Endodermal cell (in vitro differentiated cells): ENCODE measurements at regions not wholly inside any gene's neighbourhood (a gene's known extent, or its start where the extent isn't known, plus 50 kb on each side); places are given as distances from the start of the nearest gene placed in this dataset.
"Not testable (repeated sequence)": the region's sequence is repeated elsewhere in the genome, so short reads cannot be mapped to it uniquely, and the experiment has no call there.

Experiments
- DNase-seq: peaks from one replicate; pipeline ENCODE4 v3.0.0-alpha.2; 2017
- H3K27ac ChIP-seq: 2 replicates; pipeline ENCODE4 v1.5.1; 2013; ENCODE audit warnings: mild to moderate bottlenecking, low read depth, low read length, moderate library complexity
- H3K27me3 ChIP-seq: 2 replicates; pipeline ENCODE4 v1.6.1; 2013; ENCODE audit warnings: mild to moderate bottlenecking, low read length, moderate library complexity; ENCODE audit not compliant: insufficient read depth, control insufficient read depth, poor library complexity, severe bottlenecking
- H3K36me3 ChIP-seq: 2 replicates; pipeline ENCODE4 v1.7.0; 2013; ENCODE audit warnings: mild to moderate bottlenecking, low read length, moderate library complexity; ENCODE audit not compliant: control insufficient read depth, insufficient read depth
- H3K4me1 ChIP-seq: one replicate; pipeline ENCODE4 v1.7.0; 2013; ENCODE audit warnings: low read length; ENCODE audit not compliant: control insufficient read depth, insufficient read depth
- H3K4me3 ChIP-seq: 2 replicates; pipeline ENCODE4 v1.5.1; 2013; ENCODE audit warnings: mild to moderate bottlenecking, low read length, moderate library complexity
- H3K9ac ChIP-seq: 2 replicates; pipeline ENCODE4 v1.6.1; 2013; ENCODE audit warnings: mild to moderate bottlenecking, low read length, moderate library complexity; ENCODE audit not compliant: poor library complexity, severe bottlenecking; ENCODE audit errors: extremely low read depth
- H3K9me3 ChIP-seq: 2 replicates; pipeline ENCODE4 v1.6.1; 2013; ENCODE audit warnings: mild to moderate bottlenecking, low read length, moderate library complexity; ENCODE audit not compliant: control insufficient read depth
- H3K27ac Mint-ChIP-seq: 2 replicates; pipeline ENCODE4 v1.8.0; 2020; ENCODE audit warnings: mixed read lengths
- H3K27me3 Mint-ChIP-seq: 2 replicates; pipeline ENCODE4 v1.8.0; 2021; ENCODE audit warnings: mild to moderate bottlenecking, mixed read lengths; ENCODE audit not compliant: insufficient read depth
- H3K36me3 Mint-ChIP-seq: 2 replicates; pipeline ENCODE4 v1.8.0; 2020; ENCODE audit warnings: low read depth, mixed read lengths
- H3K4me1 Mint-ChIP-seq: 2 replicates; pipeline ENCODE4 v1.8.0; 2020; ENCODE audit warnings: mixed read lengths
- H3K4me3 Mint-ChIP-seq: 2 replicates; pipeline ENCODE4 v1.8.0; 2020; ENCODE audit warnings: mild to moderate bottlenecking, moderate library complexity, mixed read lengths
- H3K9me3 Mint-ChIP-seq: 2 replicates; pipeline ENCODE4 v1.8.0; 2020; ENCODE audit warnings: mild to moderate bottlenecking, mixed read lengths
- WGBS, 2 experiments: methylation state at CpG; one replicate each; pipeline versions ENCODE4 v1.1.5 to v1.1.7; 2013; ENCODE audit warnings: missing lambda C conversion rate in 2 of 2, mixed read lengths in 1 of 2; ENCODE audit not compliant: insufficient coverage in 1 of 2, insufficient read length in 1 of 2; 5-methylcytosine and 5-hydroxymethylcytosine counted together
- TF ChIP-seq, protein P1 (sequence below): fragments of 200-600 bp; sonication (generic); conservative IDR thresholded peaks from 2 replicates; pipeline ENCODE4 v1.5.0; 2021; ENCODE audit warnings: antibody characterized with exemption, mild to moderate bottlenecking

DNA sequence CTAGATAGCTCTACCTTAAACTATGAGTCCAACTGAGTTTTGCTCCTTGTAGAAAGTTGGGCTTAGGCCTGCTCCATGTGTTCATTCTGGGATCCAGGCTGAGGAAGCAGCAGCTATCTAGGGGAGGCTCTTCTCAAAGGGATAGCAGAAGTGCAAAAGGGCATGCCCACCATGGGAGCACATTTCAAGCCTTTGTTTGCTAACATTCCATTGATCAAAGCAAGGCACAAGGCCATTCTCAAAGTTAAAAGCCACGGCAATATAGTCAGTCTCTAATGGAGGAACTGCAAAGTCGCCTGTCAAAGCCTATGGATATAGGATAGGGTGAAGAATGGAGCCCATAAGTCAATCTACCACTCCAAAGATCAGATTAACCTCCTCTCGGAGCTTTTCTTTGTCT lies 488.1 kb upstream of the ARX start:
- Histone ChIP-seq H3K36me3 (no peaks in the 10 kb centered on the region), H3K4me1 (no peaks in the 10 kb centered on the region), H3K4me3 (no peak overlapping the region), H3K27me3 (no peaks in the 10 kb centered on the region), H3K9ac (no peak overlapping the region), H3K27ac (no peak overlapping the region), H3K9me3 (no peaks in the 10 kb centered on the region)
- DNase-seq = no peak
- Mint-ChIP-seq H3K36me3 (no peaks in the 10 kb centered on the region), H3K9me3 (peaks cover 27% of the 10 kb centered on the region), H3K4me3 (no peak overlapping the region), H3K27me3 (no peaks in the 10 kb centered on the region), H3K4me1 (no peaks in the 10 kb centered on the region), H3K27ac (no peak overlapping the region)
- TF ChIP-seq, protein P1, sequence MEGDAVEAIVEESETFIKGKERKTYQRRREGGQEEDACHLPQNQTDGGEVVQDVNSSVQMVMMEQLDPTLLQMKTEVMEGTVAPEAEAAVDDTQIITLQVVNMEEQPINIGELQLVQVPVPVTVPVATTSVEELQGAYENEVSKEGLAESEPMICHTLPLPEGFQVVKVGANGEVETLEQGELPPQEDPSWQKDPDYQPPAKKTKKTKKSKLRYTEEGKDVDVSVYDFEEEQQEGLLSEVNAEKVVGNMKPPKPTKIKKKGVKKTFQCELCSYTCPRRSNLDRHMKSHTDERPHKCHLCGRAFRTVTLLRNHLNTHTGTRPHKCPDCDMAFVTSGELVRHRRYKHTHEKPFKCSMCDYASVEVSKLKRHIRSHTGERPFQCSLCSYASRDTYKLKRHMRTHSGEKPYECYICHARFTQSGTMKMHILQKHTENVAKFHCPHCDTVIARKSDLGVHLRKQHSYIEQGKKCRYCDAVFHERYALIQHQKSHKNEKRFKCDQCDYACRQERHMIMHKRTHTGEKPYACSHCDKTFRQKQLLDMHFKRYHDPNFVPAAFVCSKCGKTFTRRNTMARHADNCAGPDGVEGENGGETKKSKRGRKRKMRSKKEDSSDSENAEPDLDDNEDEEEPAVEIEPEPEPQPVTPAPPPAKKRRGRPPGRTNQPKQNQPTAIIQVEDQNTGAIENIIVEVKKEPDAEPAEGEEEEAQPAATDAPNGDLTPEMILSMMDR = no peak
- WGBS, 2 experiments = 100% methylated on average over 1 of the region's 3 CpGs; no CpG with 5 or more reads in 1 of the 2 experiments

DNA sequence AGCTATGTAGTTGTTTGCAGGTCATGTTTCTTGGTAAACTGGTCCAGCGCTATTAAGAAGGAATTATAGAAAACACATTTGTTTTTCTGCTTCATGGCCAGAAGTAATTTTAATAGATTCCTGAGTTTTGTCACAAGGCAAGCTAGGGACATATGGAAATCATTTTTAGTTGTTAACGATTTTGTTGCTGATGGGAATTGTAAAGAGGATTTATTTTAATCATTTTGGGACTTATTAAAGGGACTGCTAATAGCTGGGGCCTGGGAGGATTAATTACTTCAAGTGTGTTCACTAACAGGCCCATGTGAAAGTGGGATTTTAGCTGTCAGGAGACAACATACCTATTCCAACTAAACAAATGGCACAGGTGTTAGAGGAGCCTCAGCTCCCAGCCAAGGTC lies 492.0 kb upstream of the ARX start:
- TF ChIP-seq, protein P1 = no peak
- Mint-ChIP-seq H3K4me1 (no peaks in the 10 kb centered on the region), H3K36me3 (no peaks in the 10 kb centered on the region), H3K4me3 (no peak overlapping the region), H3K27me3 (no peaks in the 10 kb centered on the region), H3K27ac (no peak overlapping the region), H3K9me3 (peaks cover 38% of the 10 kb centered on the region)
- Histone ChIP-seq H3K36me3 (no peaks in the 10 kb centered on the region), H3K9ac (no peak overlapping the region), H3K4me1 (no peaks in the 10 kb centered on the region), H3K27ac (no peak overlapping the region), H3K27me3 (no peaks in the 10 kb centered on the region), H3K9me3 (no peaks in the 10 kb centered on the region), H3K4me3 (no peak overlapping the region)
- 92 to 100% methylated on average over 1 to 2 of the region's 2 CpGs for WGBS, 2 experiments
- DNase-seq = no peak

DNA sequence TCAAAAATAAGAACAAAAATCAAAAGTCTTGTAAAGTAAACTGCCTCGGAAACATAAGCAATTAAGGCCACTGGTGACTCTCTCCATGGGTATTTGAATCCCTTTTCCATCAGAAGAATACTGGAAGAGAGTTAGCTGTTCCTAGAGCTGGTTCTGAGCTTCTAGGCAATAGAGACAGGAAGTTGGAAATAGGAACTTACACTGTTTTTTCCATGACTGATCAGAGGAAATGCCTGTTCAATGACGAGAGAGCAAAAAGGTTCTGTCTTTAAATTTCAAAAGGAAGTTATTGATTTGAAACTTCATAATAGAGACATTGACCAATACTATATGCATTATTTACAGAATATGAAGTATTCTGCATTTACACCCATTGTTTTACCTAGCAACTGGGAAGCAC lies 503.5 kb upstream of the ARX start:
- no peak overlapping the region for H3K27ac Mint-ChIP-seq

DNA sequence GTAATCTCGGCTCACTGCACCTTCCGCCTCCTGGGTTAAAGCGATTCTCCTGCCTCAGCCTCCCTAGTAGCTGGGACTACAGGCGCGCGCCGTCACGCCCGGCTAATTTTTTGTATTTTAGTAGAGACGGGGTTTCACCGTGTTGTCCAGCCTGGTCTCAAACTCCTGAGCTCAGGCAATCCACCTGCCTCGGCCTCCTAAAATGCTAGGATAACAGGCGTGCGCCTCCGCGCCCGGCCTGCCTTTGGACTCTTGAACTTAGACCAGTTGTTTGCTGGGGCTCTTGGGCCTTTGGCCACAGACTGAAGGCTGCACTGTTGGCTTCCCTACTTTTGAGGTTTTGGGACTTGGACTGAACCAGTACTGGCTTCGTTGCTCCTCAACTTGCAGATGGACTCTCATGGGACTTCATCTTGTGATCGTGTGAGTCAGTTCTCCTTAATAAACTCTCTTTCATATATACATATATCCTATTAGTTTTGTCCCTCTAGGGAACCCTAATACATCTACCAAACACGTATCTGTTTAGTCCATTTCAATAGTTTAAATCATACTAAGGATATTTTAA lies 506.8 kb upstream of the ARX start:
- not testable (repeated sequence) for H3K27me3 ChIP-seq, DNase-seq, H3K9ac ChIP-seq, H3K4me3 Mint-ChIP-seq, H3K27ac ChIP-seq, H3K4me1 Mint-ChIP-seq, H3K4me1 ChIP-seq, H3K4me3 ChIP-seq, H3K36me3 Mint-ChIP-seq, H3K9me3 ChIP-seq, H3K36me3 ChIP-seq, H3K27me3 Mint-ChIP-seq, H3K27ac Mint-ChIP-seq
- peaks cover 25% of the 10 kb centered on the region for H3K9me3 Mint-ChIP-seq
- WGBS, 2 experiments = 96 to 100% methylated on average over 1 to 19 of the region's 20 CpGs

More for the DNA sequence above, 503.5 kb upstream of the ARX start:
- 100% methylated on average over 2 of the region's 2 CpGs; no CpG with 5 or more reads in 1 of the 2 experiments for WGBS, 2 experiments
- Histone ChIP-seq H3K27ac (no peak overlapping the region), H3K27me3 (no peaks in the 10 kb centered on the region), H3K4me1 (no peaks in the 10 kb centered on the region), H3K4me3 (no peak overlapping the region), H3K9me3 (no peaks in the 10 kb centered on the region), H3K9ac (no peak overlapping the region), H3K36me3 (no peaks in the 10 kb centered on the region)
- Mint-ChIP-seq H3K4me1 (no peaks in the 10 kb centered on the region), H3K36me3 (no peaks in the 10 kb centered on the region), H3K9me3 (peaks cover 27% of the 10 kb centered on the region), H3K27me3 (no peaks in the 10 kb centered on the region), H3K4me3 (no peak overlapping the region)
- no peak for DNase-seq
- TF ChIP-seq, protein P1 = no peak
